HG03469 (cell line): ENCODE measurements at regions not wholly inside any gene's neighbourhood (a gene's known extent, or its start where the extent isn't known, plus 50 kb on each side); places are given as distances from the start of the nearest gene placed in this dataset.

Experiments used
- ATAC-seq: cut with Tn5 transposase; IDR thresholded peaks from one replicate; pipeline ENCODE4 v1.9.1; 2021; ENCODE audit warnings: mild to moderate bottlenecking, moderate library complexity, moderate number of reproducible peaks; ENCODE audit not compliant: unreplicated experiment

GRCh38 chr1:239725371-239725770 is 339.0 kb downstream of the CHRM3 start:
- ATAC-seq: no peak

GRCh38 chr1:239725933-239726332 is 339.6 kb downstream of the CHRM3 start:
- no peak for ATAC-seq

GRCh38 chr1:239730378-239730777 is 344.0 kb downstream of the CHRM3 start:
- no peak for ATAC-seq

GRCh38 chr1:239731082-239731748 is 344.8 kb downstream of the CHRM3 start:
- no peak for ATAC-seq

GRCh38 chr1:239732770-239733169 is 346.4 kb downstream of the CHRM3 start:
- ATAC-seq: no peak

- no peak for ATAC-seq
Measured at GRCh38 chr1:239733995-239734394, 347.6 kb downstream of the CHRM3 start.

GRCh38 chr1:239735111-239735510 is 348.7 kb downstream of the CHRM3 start:
- no peak for ATAC-seq

GRCh38 chr1:239736479-239736878 is 350.1 kb downstream of the CHRM3 start:
- no peak for ATAC-seq

GRCh38 chr1:239739375-239739774 is 352.3 kb upstream of the FMN2 start:
- no peak for ATAC-seq

GRCh38 chr1:239739919-239740318 is 351.8 kb upstream of the FMN2 start:
- no peak for ATAC-seq

- ATAC-seq: no peak
Measured at GRCh38 chr1:239742416-239743109, 349.1 kb upstream of the FMN2 start.

GRCh38 chr1:239744851-239745250 is 346.8 kb upstream of the FMN2 start:
- no peak for ATAC-seq

- no peak for ATAC-seq
Measured at GRCh38 chr1:239755107-239755912, 336.4 kb upstream of the FMN2 start.

GRCh38 chr1:239757716-239758115 is 334.0 kb upstream of the FMN2 start:
- no peak for ATAC-seq

- no peak for ATAC-seq
Measured at GRCh38 chr1:239758756-239759155, 332.9 kb upstream of the FMN2 start.

- ATAC-seq: no peak
Measured at GRCh38 chr1:239761509-239761908, 330.2 kb upstream of the FMN2 start.

- ATAC-seq: no peak
Measured at GRCh38 chr1:239763850-239764249, 327.8 kb upstream of the FMN2 start.

GRCh38 chr1:239764546-239764945 is 327.1 kb upstream of the FMN2 start:
- no peak for ATAC-seq

- no peak for ATAC-seq
Measured at GRCh38 chr1:239765163-239765562, 326.5 kb upstream of the FMN2 start.

- ATAC-seq: no peak
Measured at GRCh38 chr1:239771550-239771949, 320.1 kb upstream of the FMN2 start.

- no peak for ATAC-seq
Measured at GRCh38 chr1:239772446-239772845, 319.2 kb upstream of the FMN2 start.

- ATAC-seq: no peak
Measured at GRCh38 chr1:239775466-239775865, 316.2 kb upstream of the FMN2 start.
